ENCODE measurements at regions not wholly inside any gene's neighbourhood (a gene's known extent, or its start where the extent isn't known, plus 50 kb on each side); places are given as distances from the start of the nearest gene placed in this dataset.

- DNase-seq, result no peak
- no peaks in the 10 kb centered on the region for H3K4me1 ChIP-seq (ENCODE audit: control insufficient read depth in 2 of 2, insufficient read depth in 2 of 2, low read length in 2 of 2)
- ATAC-seq, result no peak
- Mint-ChIP-seq H3K27ac (no peak overlapping the region), H3K36me3 (no peaks in the 10 kb centered on the region), H3K27me3 (no peaks in the 10 kb centered on the region), H3K9me3 (peaks cover 0 to 25% (median 7%) of the 10 kb centered on the region in 11 donors), H3K4me1 (peaks cover 0 to 7% (median 6%) of the 10 kb centered on the region in 7 donors), H3K4me3 (no peak overlapping the region)
- H3K9me3 ChIP-seq (ENCODE audit: control insufficient read depth in 2 of 3, low read length in 3 of 3), result no peaks in the 10 kb centered on the region
- no peak overlapping the region for H3K27ac ChIP-seq (ENCODE audit: low read depth, low read length)
- intact Hi-C loops (cut with micrococcal nuclease), result no loop called here
- H3K27me3 ChIP-seq (ENCODE audit: control insufficient read depth in 2 of 2, insufficient read depth in 2 of 2, low read length in 2 of 2), result no peaks in the 10 kb centered on the region
- no peaks in the 10 kb centered on the region for H3K36me3 ChIP-seq (ENCODE audit: control insufficient read depth in 2 of 3, insufficient read depth in 3 of 3, low read length in 3 of 3)
- ChIA-PET POLR2A (no interaction called here), CTCF (no interaction called here)
- H3K4me3 ChIP-seq (ENCODE audit: low read length), result no peak overlapping the region
Measured at GRCh38 chr4:19725130-19725529, 526.6 kb upstream of the SLIT2 start.

- Histone ChIP-seq H3K4me1 (ENCODE audit: control insufficient read depth in 2 of 2, insufficient read depth in 2 of 2, low read length in 2 of 2) (no peaks in the 10 kb centered on the region), H3K27ac (ENCODE audit: low read depth, low read length) (no peak overlapping the region), H3K4me3 (ENCODE audit: low read length) (no peak overlapping the region), H3K36me3 (ENCODE audit: control insufficient read depth in 2 of 3, insufficient read depth in 3 of 3, low read length in 3 of 3) (no peaks in the 10 kb centered on the region), H3K9me3 (ENCODE audit: control insufficient read depth in 2 of 3, low read length in 3 of 3) (no peaks in the 10 kb centered on the region), H3K27me3 (ENCODE audit: control insufficient read depth in 2 of 2, insufficient read depth in 2 of 2, low read length in 2 of 2) (no peaks in the 10 kb centered on the region)
- H3K4me1 Mint-ChIP-seq, result no peaks in the 10 kb centered on the region
- ChIA-PET CTCF (no interaction called here), POLR2A (no interaction called here)
- no peak overlapping the region for H3K4me3 Mint-ChIP-seq
- H3K27ac Mint-ChIP-seq, result no peak overlapping the region
- intact Hi-C loops (cut with micrococcal nuclease), result no loop called here
- H3K27me3 Mint-ChIP-seq, result no peaks in the 10 kb centered on the region
- ATAC-seq (no peak), DNase-seq (no peak)
- H3K9me3 Mint-ChIP-seq, result peaks cover 0 to 27% (median 6%) of the 10 kb centered on the region in 11 donors
- no peaks in the 10 kb centered on the region for H3K36me3 Mint-ChIP-seq
Measured at GRCh38 chr4:19722404-19722803, 529.3 kb upstream of the SLIT2 start.

GRCh38 chr4:19721587-19721986 is 530.1 kb upstream of the SLIT2 start:
- no peak overlapping the region for H3K4me3 ChIP-seq (ENCODE audit: low read length)
- no peaks in the 10 kb centered on the region for H3K4me1 ChIP-seq (ENCODE audit: control insufficient read depth in 2 of 2, insufficient read depth in 2 of 2, low read length in 2 of 2)
- ChIA-PET CTCF (no interaction called here), POLR2A (no interaction called here)
- ATAC-seq (no peak), DNase-seq (no peak)
- intact Hi-C loops (cut with micrococcal nuclease), result no loop called here
- no peaks in the 10 kb centered on the region for H3K4me1 Mint-ChIP-seq
- no peaks in the 10 kb centered on the region for H3K9me3 ChIP-seq (ENCODE audit: control insufficient read depth in 2 of 3, low read length in 3 of 3)
- no peak overlapping the region for H3K27ac ChIP-seq (ENCODE audit: low read depth, low read length)
- H3K36me3 ChIP-seq (ENCODE audit: control insufficient read depth in 2 of 3, insufficient read depth in 3 of 3, low read length in 3 of 3), result no peaks in the 10 kb centered on the region
- no peaks in the 10 kb centered on the region for H3K27me3 ChIP-seq (ENCODE audit: control insufficient read depth in 2 of 2, insufficient read depth in 2 of 2, low read length in 2 of 2)
- H3K9me3 Mint-ChIP-seq, result peaks cover 0 to 27% (median 6%) of the 10 kb centered on the region in 11 donors
- no peaks in the 10 kb centered on the region for H3K27me3 Mint-ChIP-seq
- H3K4me3 Mint-ChIP-seq, result no peak overlapping the region
- H3K36me3 Mint-ChIP-seq, result no peaks in the 10 kb centered on the region
- H3K27ac Mint-ChIP-seq, result no peak overlapping the region

GRCh38 chr4:19720610-19721009 is 531.1 kb upstream of the SLIT2 start:
- Mint-ChIP-seq H3K27ac (no peak overlapping the region), H3K27me3 (no peaks in the 10 kb centered on the region), H3K9me3 (peaks cover 0 to 27% (median 6%) of the 10 kb centered on the region in 11 donors), H3K4me3 (no peak overlapping the region), H3K36me3 (no peaks in the 10 kb centered on the region), H3K4me1 (no peaks in the 10 kb centered on the region)
- ChIA-PET CTCF (no interaction called here), POLR2A (no interaction called here)
- Histone ChIP-seq H3K4me1 (ENCODE audit: control insufficient read depth in 2 of 2, insufficient read depth in 2 of 2, low read length in 2 of 2) (no peaks in the 10 kb centered on the region), H3K4me3 (ENCODE audit: low read length) (no peak overlapping the region), H3K27ac (ENCODE audit: low read depth, low read length) (no peak overlapping the region), H3K27me3 (ENCODE audit: control insufficient read depth in 2 of 2, insufficient read depth in 2 of 2, low read length in 2 of 2) (no peaks in the 10 kb centered on the region), H3K9me3 (ENCODE audit: control insufficient read depth in 2 of 3, low read length in 3 of 3) (no peaks in the 10 kb centered on the region), H3K36me3 (ENCODE audit: control insufficient read depth in 2 of 3, insufficient read depth in 3 of 3, low read length in 3 of 3) (no peaks in the 10 kb centered on the region)
- DNase-seq, result no peak
- intact Hi-C loops (cut with micrococcal nuclease), result no loop called here
- no peak for ATAC-seq

- no peak for ATAC-seq
- CTCF ChIA-PET, result no interaction called here
- Histone ChIP-seq H3K27ac (ENCODE audit: low read depth, low read length) (no peak overlapping the region), H3K36me3 (ENCODE audit: control insufficient read depth in 2 of 3, insufficient read depth in 3 of 3, low read length in 3 of 3) (no peaks in the 10 kb centered on the region), H3K4me3 (ENCODE audit: low read length) (no peak overlapping the region), H3K4me1 (ENCODE audit: control insufficient read depth in 2 of 2, insufficient read depth in 2 of 2, low read length in 2 of 2) (no peaks in the 10 kb centered on the region), H3K27me3 (ENCODE audit: control insufficient read depth in 2 of 2, insufficient read depth in 2 of 2, low read length in 2 of 2) (no peaks in the 10 kb centered on the region), H3K9me3 (ENCODE audit: control insufficient read depth in 2 of 3, low read length in 3 of 3) (no peaks in the 10 kb centered on the region)
- no peaks in the 10 kb centered on the region for H3K36me3 Mint-ChIP-seq
- H3K4me1 Mint-ChIP-seq, result no peaks in the 10 kb centered on the region
- POLR2A ChIA-PET, result no interaction called here
- intact Hi-C loops (cut with micrococcal nuclease), result no loop called here
- H3K9me3 Mint-ChIP-seq, result peaks cover 0 to 27% (median 6%) of the 10 kb centered on the region in 11 donors
- no peak overlapping the region for H3K27ac Mint-ChIP-seq
- no peaks in the 10 kb centered on the region for H3K27me3 Mint-ChIP-seq
- no peak overlapping the region for H3K4me3 Mint-ChIP-seq
- DNase-seq, result no peak
Measured at GRCh38 chr4:19720190-19720589, 531.5 kb upstream of the SLIT2 start.

- ChIA-PET CTCF (no interaction called here), POLR2A (no interaction called here)
- no peak overlapping the region for H3K27ac ChIP-seq (ENCODE audit: low read depth, low read length)
- Mint-ChIP-seq H3K27ac (no peak overlapping the region), H3K9me3 (peaks cover 0 to 20% (median 5%) of the 10 kb centered on the region in 11 donors), H3K4me3 (no peak overlapping the region), H3K27me3 (no peaks in the 10 kb centered on the region), H3K4me1 (no peaks in the 10 kb centered on the region), H3K36me3 (no peaks in the 10 kb centered on the region)
- intact Hi-C loops (cut with micrococcal nuclease), result no loop called here
- no peaks in the 10 kb centered on the region for H3K27me3 ChIP-seq (ENCODE audit: control insufficient read depth in 2 of 2, insufficient read depth in 2 of 2, low read length in 2 of 2)
- no peaks in the 10 kb centered on the region for H3K9me3 ChIP-seq (ENCODE audit: control insufficient read depth in 2 of 3, low read length in 3 of 3)
- DNase-seq, result no peak
- H3K4me1 ChIP-seq (ENCODE audit: control insufficient read depth in 2 of 2, insufficient read depth in 2 of 2, low read length in 2 of 2), result no peaks in the 10 kb centered on the region
- no peak overlapping the region for H3K4me3 ChIP-seq (ENCODE audit: low read length)
- ATAC-seq, result no peak
- no peaks in the 10 kb centered on the region for H3K36me3 ChIP-seq (ENCODE audit: control insufficient read depth in 2 of 3, insufficient read depth in 3 of 3, low read length in 3 of 3)
Measured at GRCh38 chr4:19711871-19712270, 539.8 kb upstream of the SLIT2 start.

- no peaks in the 10 kb centered on the region for H3K27me3 Mint-ChIP-seq
- DNase-seq (no peak), ATAC-seq (no peak)
- Histone ChIP-seq H3K27ac (ENCODE audit: low read depth, low read length) (no peak overlapping the region), H3K36me3 (ENCODE audit: control insufficient read depth in 2 of 3, insufficient read depth in 3 of 3, low read length in 3 of 3) (no peaks in the 10 kb centered on the region), H3K4me3 (ENCODE audit: low read length) (no peak overlapping the region), H3K9me3 (ENCODE audit: control insufficient read depth in 2 of 3, low read length in 3 of 3) (no peaks in the 10 kb centered on the region), H3K27me3 (ENCODE audit: control insufficient read depth in 2 of 2, insufficient read depth in 2 of 2, low read length in 2 of 2) (no peaks in the 10 kb centered on the region), H3K4me1 (ENCODE audit: control insufficient read depth in 2 of 2, insufficient read depth in 2 of 2, low read length in 2 of 2) (no peaks in the 10 kb centered on the region)
- peaks cover 0 to 14% (median 4%) of the 10 kb centered on the region in 11 donors for H3K9me3 Mint-ChIP-seq
- ChIA-PET POLR2A (no interaction called here), CTCF (no interaction called here)
- no peak overlapping the region for H3K4me3 Mint-ChIP-seq
- intact Hi-C loops (cut with micrococcal nuclease), result no loop called here
- H3K4me1 Mint-ChIP-seq, result no peaks in the 10 kb centered on the region
- no peaks in the 10 kb centered on the region for H3K36me3 Mint-ChIP-seq
- no peak overlapping the region for H3K27ac Mint-ChIP-seq
Measured at GRCh38 chr4:19707876-19708275, 543.8 kb upstream of the SLIT2 start.
